ENCODE measurements at regions not wholly inside any gene's neighbourhood (a gene's known extent, or its start where the extent isn't known, plus 50 kb on each side); places are given as distances from the start of the nearest gene placed in this dataset.
"Not testable (repeated sequence)": the region's sequence is repeated elsewhere in the genome, so short reads cannot be mapped to it uniquely, and the experiment has no call there.

DNA sequence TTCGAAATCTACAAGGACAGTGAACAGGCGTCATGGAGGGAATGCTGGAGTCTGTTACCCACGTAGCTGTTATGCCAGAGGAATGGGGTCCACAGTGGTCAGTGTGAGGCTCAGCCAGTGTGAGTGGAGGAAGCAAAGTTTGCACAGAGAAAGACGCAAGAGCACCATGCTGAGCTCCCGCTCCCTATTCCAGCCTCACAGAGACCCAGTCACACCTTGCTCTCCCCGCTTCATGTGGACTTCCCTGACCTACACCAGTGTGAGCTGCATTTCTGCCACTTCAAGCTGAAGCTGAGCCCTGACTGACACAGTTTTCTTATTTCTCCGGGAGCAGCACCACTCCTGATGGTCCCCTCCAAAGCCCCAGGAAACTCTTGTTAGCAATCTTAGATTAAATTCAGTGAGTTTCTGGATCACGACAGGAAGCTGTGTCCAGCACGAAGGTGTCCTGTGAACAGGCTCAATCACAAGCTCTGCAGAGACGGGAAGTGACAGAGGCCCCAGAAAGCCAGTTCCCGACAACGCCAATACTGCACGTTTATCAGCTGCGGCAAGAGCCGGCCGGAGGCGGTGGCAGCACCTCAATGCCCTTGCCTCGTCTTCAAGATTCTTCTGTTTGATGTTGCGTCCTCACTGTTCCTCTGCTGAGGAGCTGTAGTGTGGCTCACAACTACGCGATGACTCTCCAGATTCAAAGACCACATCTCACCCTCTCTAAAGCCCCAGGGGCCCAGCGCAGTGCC is 356.7 kb downstream of the ADGRD1 start:
- TF ChIP-seq CTCF, POLR2A (IDR thresholded peaks at IDR 0.05): not testable (repeated sequence)

Measured in esophagus squamous epithelium (tissue), 4 donors.